ENCODE measurements at regions not wholly inside any gene's neighbourhood (a gene's known extent, or its start where the extent isn't known, plus 50 kb on each side); places are given as distances from the start of the nearest gene placed in this dataset.

- WGBS, 2 donors: 33 to 44% methylated on average over 4 of the region's 4 CpGs
- no peaks in the 10 kb centered on the region for H3K27me3 ChIP-seq
- TF ChIP-seq, protein P1, sequence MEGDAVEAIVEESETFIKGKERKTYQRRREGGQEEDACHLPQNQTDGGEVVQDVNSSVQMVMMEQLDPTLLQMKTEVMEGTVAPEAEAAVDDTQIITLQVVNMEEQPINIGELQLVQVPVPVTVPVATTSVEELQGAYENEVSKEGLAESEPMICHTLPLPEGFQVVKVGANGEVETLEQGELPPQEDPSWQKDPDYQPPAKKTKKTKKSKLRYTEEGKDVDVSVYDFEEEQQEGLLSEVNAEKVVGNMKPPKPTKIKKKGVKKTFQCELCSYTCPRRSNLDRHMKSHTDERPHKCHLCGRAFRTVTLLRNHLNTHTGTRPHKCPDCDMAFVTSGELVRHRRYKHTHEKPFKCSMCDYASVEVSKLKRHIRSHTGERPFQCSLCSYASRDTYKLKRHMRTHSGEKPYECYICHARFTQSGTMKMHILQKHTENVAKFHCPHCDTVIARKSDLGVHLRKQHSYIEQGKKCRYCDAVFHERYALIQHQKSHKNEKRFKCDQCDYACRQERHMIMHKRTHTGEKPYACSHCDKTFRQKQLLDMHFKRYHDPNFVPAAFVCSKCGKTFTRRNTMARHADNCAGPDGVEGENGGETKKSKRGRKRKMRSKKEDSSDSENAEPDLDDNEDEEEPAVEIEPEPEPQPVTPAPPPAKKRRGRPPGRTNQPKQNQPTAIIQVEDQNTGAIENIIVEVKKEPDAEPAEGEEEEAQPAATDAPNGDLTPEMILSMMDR (IDR thresholded peaks at IDR 0.05): no peak
- peak in 1 of 2 donors; percentile 17 for TF ChIP-seq POLR2A (IDR thresholded peaks at IDR 0.05)
- peak; percentile 47 to 54 for DNase-seq
- intact Hi-C loops (cut with DNase I): no loop called here
- H3K36me3 ChIP-seq: no peaks in the 10 kb centered on the region
- H3K9me3 ChIP-seq: no peaks in the 10 kb centered on the region
- peak overlapping the region; percentile 58 to 87 (median 85) for H3K27ac ChIP-seq
- peaks cover 29 to 48% of the 10 kb centered on the region in 2 donors for H3K4me1 ChIP-seq
- H3K4me3 ChIP-seq (replicated peaks in 1 of 3): no peak overlapping the region
These were observed 146.1 kb downstream of the HAUS1 start for GRCh38 chr18:46250084-46250811.

- Histone ChIP-seq H3K9me3 (no peaks in the 10 kb centered on the region), H3K36me3 (no peaks in the 10 kb centered on the region), H3K27me3 (no peaks in the 10 kb centered on the region), H3K27ac (peak overlapping the region; percentile 58 to 87 (median 85)), H3K4me1 (peaks cover 29 to 48% of the 10 kb centered on the region in 2 donors), H3K4me3 (replicated peaks in 1 of 3) (no peak overlapping the region)
- intact Hi-C loops (cut with DNase I): no loop called here
- WGBS, 2 donors: 28 to 32% methylated on average over 2 of the region's 2 CpGs
- TF ChIP-seq, protein P1 (IDR thresholded peaks at IDR 0.05): no peak
- TF ChIP-seq POLR2A (IDR thresholded peaks at IDR 0.05): no peak
- no peak for DNase-seq
These were observed 146.6 kb downstream of the HAUS1 start for GRCh38 chr18:46250812-46251173.

DNA sequence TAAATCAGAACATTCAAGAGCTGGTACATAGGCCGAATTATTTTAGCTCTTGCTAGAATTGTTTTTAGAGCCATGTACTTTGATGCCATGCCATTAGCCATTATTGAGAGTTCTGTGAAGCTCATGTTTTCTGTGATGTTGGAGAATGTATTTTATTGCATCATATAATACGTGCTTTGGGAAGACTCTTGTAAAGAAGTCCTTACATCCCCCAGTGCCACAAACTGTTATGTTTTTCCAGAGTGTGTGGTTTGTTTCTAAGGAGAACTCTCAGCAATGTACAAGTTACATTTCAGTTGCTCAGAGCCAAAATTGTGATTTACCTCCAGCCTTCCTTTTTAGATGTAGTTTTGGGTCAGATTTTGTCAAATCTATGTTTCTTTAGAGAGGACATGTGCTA is 148.6 kb downstream of the HAUS1 start:
- no peak overlapping the region for H3K4me3 ChIP-seq (replicated peaks in 1 of 3)
- intact Hi-C loops (cut with DNase I): no loop called here
- no peak for TF ChIP-seq POLR2A (IDR thresholded peaks at IDR 0.05)
- TF ChIP-seq, protein P1 (IDR thresholded peaks at IDR 0.05): no peak
- H3K4me1 ChIP-seq: peaks cover 29 to 48% of the 10 kb centered on the region in 2 donors
- H3K36me3 ChIP-seq: no peaks in the 10 kb centered on the region
- DNase-seq: no peak
- H3K27ac ChIP-seq: peak overlapping the region; percentile 21 to 67 (median 47)
- no peaks in the 10 kb centered on the region for H3K9me3 ChIP-seq
- H3K27me3 ChIP-seq: no peaks in the 10 kb centered on the region
- WGBS, 2 donors: 34 to 61% methylated on average over 2 of the region's 2 CpGs

DNA sequence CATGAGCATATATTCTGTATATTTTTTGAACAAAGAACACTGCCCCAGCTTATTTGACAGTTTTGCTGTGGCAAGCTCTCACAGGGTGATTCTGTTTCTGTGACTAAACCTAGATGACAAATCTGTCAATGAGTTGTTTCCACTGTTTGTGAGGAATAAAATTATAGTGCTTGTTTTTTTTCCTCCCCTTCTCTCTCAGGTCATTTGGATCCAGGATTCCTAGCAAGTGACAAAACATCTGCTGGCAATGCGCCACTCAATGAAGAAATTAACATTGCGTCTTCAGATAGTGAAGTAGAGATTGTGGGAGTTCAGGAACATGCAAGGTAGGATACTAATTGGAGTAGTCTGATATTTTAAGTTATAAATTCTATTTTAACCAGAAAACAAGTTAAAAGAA is 149.3 kb downstream of the HAUS1 start:
- Histone ChIP-seq H3K4me1 (peaks cover 29 to 48% of the 10 kb centered on the region in 2 donors), H3K36me3 (no peaks in the 10 kb centered on the region), H3K4me3 (replicated peaks in 1 of 3) (no peak overlapping the region), H3K27ac (peak overlapping the region; percentile 21 to 67 (median 47)), H3K27me3 (no peaks in the 10 kb centered on the region), H3K9me3 (no peaks in the 10 kb centered on the region)
- DNase-seq: peak in 1 of 2 donors; percentile 23
- intact Hi-C loops (cut with DNase I): no loop called here
- TF ChIP-seq, protein P1 (IDR thresholded peaks at IDR 0.05): no peak
- 68 to 93% methylated on average over 2 of the region's 2 CpGs for WGBS, 2 donors

DNA sequence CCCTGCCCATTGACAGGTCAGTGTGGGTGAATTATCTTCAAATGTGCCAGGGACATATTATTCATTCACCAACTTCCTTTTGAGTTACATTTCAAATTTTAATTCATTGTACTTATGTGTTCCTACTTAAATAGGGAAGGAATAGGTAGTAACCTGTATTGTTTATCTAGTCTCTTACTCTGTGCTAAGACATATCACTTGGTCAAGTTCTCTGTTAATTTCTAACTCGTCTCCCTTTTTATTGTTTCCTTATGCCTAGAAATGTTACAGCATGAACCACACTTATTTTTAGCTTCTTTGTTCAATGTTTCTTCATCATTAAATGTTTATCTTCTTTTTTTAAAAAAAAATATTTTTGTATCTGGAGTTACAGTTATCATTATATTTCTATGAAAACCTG is 151.9 kb downstream of the HAUS1 start:
- Histone ChIP-seq H3K27ac (no peak overlapping the region), H3K4me3 (replicated peaks in 1 of 3) (no peak overlapping the region), H3K4me1 (peaks cover 26 to 50% of the 10 kb centered on the region in 2 donors), H3K27me3 (no peaks in the 10 kb centered on the region), H3K36me3 (no peaks in the 10 kb centered on the region), H3K9me3 (no peaks in the 10 kb centered on the region)
- no peak for DNase-seq
- TF ChIP-seq, protein P1 (IDR thresholded peaks at IDR 0.05): no peak
- TF ChIP-seq POLR2A (IDR thresholded peaks at IDR 0.05): no peak
- 86 to 89% methylated on average over 1 of the region's 1 CpG for WGBS, 2 donors
- intact Hi-C loops (cut with DNase I): no loop called here

All from thyroid gland (tissue), 4 donors.